ENCODE measurements at regions not wholly inside any gene's neighbourhood (a gene's known extent, or its start where the extent isn't known, plus 50 kb on each side); places are given as distances from the start of the nearest gene placed in this dataset.
A peak's percentile ranks its signal among the peaks of the same experiment; 100 is the strongest.

GRCh38 chr2:220455351-220455990, 828.0 kb downstream of the SLC4A3 start:
- H3K4me3 ChIP-seq (ENCODE audit: low read length) = no peak overlapping the region
- no peak for DNase-seq (ENCODE audit: low read depth)
- no peak for TF ChIP-seq CTCF (conservative IDR thresholded peaks at IDR 0.05; ENCODE audit: low read depth, low read length)

GRCh38 chr2:220458051-220458450, 830.6 kb downstream of the SLC4A3 start:
- H3K4me3 ChIP-seq (ENCODE audit: low read length) = no peak overlapping the region
- DNase-seq (ENCODE audit: low read depth) = no peak
- no peak for TF ChIP-seq CTCF (conservative IDR thresholded peaks at IDR 0.05; ENCODE audit: low read depth, low read length)

- H3K4me3 ChIP-seq (ENCODE audit: low read length) = no peak overlapping the region
- TF ChIP-seq CTCF (conservative IDR thresholded peaks at IDR 0.05; ENCODE audit: low read depth, low read length) = peak; percentile 27
- DNase-seq (ENCODE audit: low read depth) = no peak
These were observed 833.0 kb downstream of the SLC4A3 start for GRCh38 chr2:220460257-220460985.

- TF ChIP-seq CTCF (conservative IDR thresholded peaks at IDR 0.05; ENCODE audit: low read depth, low read length) = no peak
- no peak overlapping the region for H3K4me3 ChIP-seq (ENCODE audit: low read length)
- DNase-seq (ENCODE audit: low read depth) = no peak
These were observed 836.4 kb downstream of the SLC4A3 start for GRCh38 chr2:220463876-220464275.

- TF ChIP-seq CTCF (conservative IDR thresholded peaks at IDR 0.05; ENCODE audit: low read depth, low read length) = no peak
- no peak overlapping the region for H3K4me3 ChIP-seq (ENCODE audit: low read length)
- DNase-seq (ENCODE audit: low read depth) = no peak
These were observed 838.3 kb downstream of the SLC4A3 start for GRCh38 chr2:220465700-220466099.

- DNase-seq (ENCODE audit: low read depth) = no peak
- H3K4me3 ChIP-seq (ENCODE audit: low read length) = no peak overlapping the region
- TF ChIP-seq CTCF (conservative IDR thresholded peaks at IDR 0.05; ENCODE audit: low read depth, low read length) = no peak
These were observed 838.8 kb downstream of the SLC4A3 start for GRCh38 chr2:220466251-220466691.

- no peak overlapping the region for H3K4me3 ChIP-seq (ENCODE audit: low read length)
- TF ChIP-seq CTCF (conservative IDR thresholded peaks at IDR 0.05; ENCODE audit: low read depth, low read length) = no peak
- no peak for DNase-seq (ENCODE audit: low read depth)
These were observed 841.8 kb downstream of the SLC4A3 start for GRCh38 chr2:220469201-220469600.
